Tibial nerve (tissue), 4 donors: ENCODE measurements at regions not wholly inside any gene's neighbourhood (a gene's known extent, or its start where the extent isn't known, plus 50 kb on each side); places are given as distances from the start of the nearest gene placed in this dataset.

ENCODE experiments used
- CTCF ChIP-seq, 5 experiments: fragments of 200-600 bp in 3 of 5; fragments of 450-650 bp in 2 of 5; sonication (generic) in 3 of 5; IDR thresholded peaks; one replicate each; pipeline ENCODE4 v1.5.1; 2016 to 2019; ENCODE audit warnings: antibody characterized with exemption in 5 of 5, mild to moderate bottlenecking in 3 of 5, moderate library complexity in 2 of 5
- EP300 ChIP-seq, 2 donors: sonication (generic); formaldehyde crosslinking; IDR thresholded peaks; one replicate each; pipeline ENCODE4 v1.6.1; 2017; ENCODE audit warnings: antibody characterized with exemption in 2 of 2, mild to moderate bottlenecking in 1 of 2
- POLR2A ChIP-seq, 2 donors: fragments of 450-650 bp; IDR thresholded peaks; one replicate each; pipeline ENCODE4 v1.6.1; 2017; ENCODE audit warnings: antibody characterized with exemption in 2 of 2, mild to moderate bottlenecking in 2 of 2, moderate library complexity in 2 of 2

- TF ChIP-seq CTCF (IDR thresholded peaks at IDR 0.05): no peak
- no peak for TF ChIP-seq EP300 (IDR thresholded peaks at IDR 0.05)
- no peak for TF ChIP-seq POLR2A (IDR thresholded peaks at IDR 0.05)
Observed at GRCh38 chr2:107267086-107267485, 381.1 kb upstream of the ST6GAL2 start.
